Stimulated activated CD8-positive, alpha-beta memory T cell treated with anti-CD3 and anti-CD28 coated beads, Interleukin-2, amount 100 ng/mL, for 48 hours (primary cell): ENCODE measurements at regions not wholly inside any gene's neighbourhood (a gene's known extent, or its start where the extent isn't known, plus 50 kb on each side); places are given as distances from the start of the nearest gene placed in this dataset.

Source experiments
- DNase-seq, 2 donors: peaks; one replicate each; pipeline ENCODE4 v3.0.0-alpha.2; 2020; ENCODE audit warnings: low read depth in 2 of 2

GRCh38 chr2:137824501-137824900 is 139.8 kb upstream of the HNMT start:
- DNase-seq: no peak

- no peak for DNase-seq
Observed at GRCh38 chr2:137826373-137827372, 137.6 kb upstream of the HNMT start.

GRCh38 chr2:137828624-137829023 is 135.6 kb upstream of the HNMT start:
- no peak for DNase-seq

- DNase-seq: no peak
Observed at GRCh38 chr2:137829251-137829650, 135.0 kb upstream of the HNMT start.

GRCh38 chr2:137834760-137835379 is 129.4 kb upstream of the HNMT start:
- DNase-seq: no peak

GRCh38 chr2:137836671-137837070 is 127.6 kb upstream of the HNMT start:
- no peak for DNase-seq

GRCh38 chr2:137837830-137838229 is 126.4 kb upstream of the HNMT start:
- no peak for DNase-seq

GRCh38 chr2:137838255-137839092 is 125.8 kb upstream of the HNMT start:
- no peak for DNase-seq

- DNase-seq: no peak
Observed at GRCh38 chr2:137842430-137842829, 121.8 kb upstream of the HNMT start.

GRCh38 chr2:137842952-137843351 is 121.3 kb upstream of the HNMT start:
- DNase-seq: no peak

- no peak for DNase-seq
Observed at GRCh38 chr2:137845422-137845821, 118.9 kb upstream of the HNMT start.

- DNase-seq: no peak
Observed at GRCh38 chr2:137846993-137847392, 117.3 kb upstream of the HNMT start.

GRCh38 chr2:137847443-137847842 is 116.8 kb upstream of the HNMT start:
- DNase-seq: no peak

GRCh38 chr2:137857881-137858280 is 106.4 kb upstream of the HNMT start:
- no peak for DNase-seq

GRCh38 chr2:137862651-137863050 is 101.6 kb upstream of the HNMT start:
- DNase-seq: no peak

GRCh38 chr2:137865954-137866540 is 98.2 kb upstream of the HNMT start:
- peak; percentile 14 to 17 for DNase-seq

GRCh38 chr2:137870682-137871081 is 93.6 kb upstream of the HNMT start:
- DNase-seq: no peak

- no peak for DNase-seq
Observed at GRCh38 chr2:137872577-137872976, 91.7 kb upstream of the HNMT start.

GRCh38 chr2:137873536-137874244 is 90.6 kb upstream of the HNMT start:
- no peak for DNase-seq

GRCh38 chr2:137879121-137879520 is 85.2 kb upstream of the HNMT start:
- DNase-seq: no peak

GRCh38 chr2:137881711-137882110 is 82.6 kb upstream of the HNMT start:
- DNase-seq: no peak
